Loucy (cell line): ENCODE measurements at regions not wholly inside any gene's neighbourhood (a gene's known extent, or its start where the extent isn't known, plus 50 kb on each side); places are given as distances from the start of the nearest gene placed in this dataset.

ENCODE experiments used
- H2AFZ ChIP-seq: fragments of 200-600 bp; sonication (generic); 2 replicates; pipeline ENCODE4 v1.6.0; 2016; ENCODE audit warnings: antibody characterized with exemption, mild to moderate bottlenecking, low read length, moderate library complexity
- H3F3A ChIP-seq: fragments of 200-600 bp; 2 replicates; pipeline ENCODE4 v1.6.0; 2016; ENCODE audit warnings: antibody characterized with exemption, low read depth, mild to moderate bottlenecking
- H3K27me3 ChIP-seq: fragments of 200-600 bp; sonication (generic); 2 replicates; pipeline ENCODE4 v1.6.1; 2014; ENCODE audit warnings: low read length, mild to moderate bottlenecking; ENCODE audit not compliant: insufficient read depth, poor library complexity, severe bottlenecking
- H3K36me3 ChIP-seq: fragments of 200-600 bp; sonication (generic); 2 replicates; pipeline ENCODE4 v1.6.1; 2016; ENCODE audit warnings: low read length; ENCODE audit not compliant: insufficient read depth
- H3K4me1 ChIP-seq: fragments of 200-600 bp; sonication (generic); 2 replicates; pipeline ENCODE4 v1.5.1; 2014; ENCODE audit warnings: low read length, mild to moderate bottlenecking; ENCODE audit not compliant: insufficient read depth, poor library complexity, severe bottlenecking
- H3K4me2 ChIP-seq: fragments of 200-600 bp; sonication (generic); 2 replicates; pipeline ENCODE4 v1.6.0; 2014; ENCODE audit warnings: antibody characterized with exemption, low read length, low read depth, mild to moderate bottlenecking; ENCODE audit not compliant: poor library complexity, severe bottlenecking
- H3K4me3 ChIP-seq: fragments of 200-600 bp; sonication (generic); 2 replicates; pipeline ENCODE4 v1.5.1; 2014; ENCODE audit warnings: low read length, mild to moderate bottlenecking, mixed read lengths; ENCODE audit not compliant: poor library complexity, severe bottlenecking
- H3K79me2 ChIP-seq: fragments of 200-600 bp; sonication (generic); 2 replicates; pipeline ENCODE4 v1.6.1; 2014; ENCODE audit warnings: low read length; ENCODE audit not compliant: insufficient read depth
- H3K9ac ChIP-seq: fragments of 200-600 bp; sonication (generic); 2 replicates; pipeline ENCODE4 v1.6.0; 2014; ENCODE audit warnings: mild to moderate bottlenecking, low read depth, low read length, moderate library complexity; ENCODE audit not compliant: poor library complexity, severe bottlenecking
- H3K9me2 ChIP-seq: fragments of 200-600 bp; sonication (generic); replicated peaks from 2 replicates; pipeline ENCODE4 v1.6.1; 2016; ENCODE audit warnings: low read depth, low read length, mixed read lengths
- H3K9me3 ChIP-seq: fragments of 200-600 bp; sonication (generic); 2 replicates; pipeline ENCODE4 v1.6.1; 2014; ENCODE audit warnings: mild to moderate bottlenecking, antibody characterized with exemption, low read length, low read depth; ENCODE audit not compliant: insufficient read depth
- H4K20me1 ChIP-seq: fragments of 200-600 bp; sonication (generic); 2 replicates; pipeline ENCODE4 v1.6.0; 2014; ENCODE audit warnings: antibody characterized with exemption, low read length, mild to moderate bottlenecking; ENCODE audit not compliant: insufficient read depth, poor library complexity, severe bottlenecking
- CTCF ChIP-seq: fragments of 200-600 bp; sonication (generic); conservative IDR thresholded peaks from 2 replicates; pipeline ENCODE4 v1.5.1; 2014; ENCODE audit warnings: mild to moderate bottlenecking, antibody characterized with exemption, low read length
- EZH2phosphoT487 ChIP-seq: fragments of 200-600 bp; IDR thresholded peaks from 2 replicates; pipeline ENCODE4 v1.6.1; 2018; ENCODE audit warnings: antibody characterized with exemption, mild to moderate bottlenecking, moderate library complexity, borderline replicate concordance

DNA sequence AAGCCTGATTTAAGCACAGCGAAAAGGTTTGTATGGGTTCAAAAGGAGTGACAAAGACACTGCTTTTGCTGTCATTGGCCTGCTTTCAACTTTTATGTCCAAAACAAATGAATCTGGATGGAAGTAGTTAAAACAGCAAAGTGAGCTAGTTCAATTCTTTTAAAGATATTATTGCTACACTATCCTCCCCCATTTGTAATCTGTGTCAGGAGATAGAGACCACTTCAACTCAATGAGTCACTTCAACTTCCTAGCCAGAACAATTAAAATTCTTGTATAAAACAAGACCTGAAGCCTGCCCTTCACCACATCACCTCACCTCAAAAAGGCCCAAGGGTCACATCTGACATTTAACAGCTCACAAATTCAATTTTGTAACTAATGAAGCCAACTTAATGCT, 364.1 kb upstream of the LYPLAL1 start:
- Histone ChIP-seq H3K79me2 (no peaks in the 10 kb centered on the region), H3K9me3 (no peaks in the 10 kb centered on the region), H3K36me3 (no peaks in the 10 kb centered on the region), H2AFZ (no peak overlapping the region), H3K4me2 (no peak overlapping the region), H3K4me3 (no peak overlapping the region), H3K27me3 (peaks cover 7% of the 10 kb centered on the region), H4K20me1 (no peaks in the 10 kb centered on the region), H3K4me1 (peaks cover 21% of the 10 kb centered on the region), H3F3A (no peaks in the 10 kb centered on the region), H3K9me2 (no peaks in the 10 kb centered on the region), H3K9ac (no peak overlapping the region)
- TF ChIP-seq CTCF (no peak), EZH2phosphoT487 (peak; percentile 30; the same call in 1 of the 2 replicates)

DNA sequence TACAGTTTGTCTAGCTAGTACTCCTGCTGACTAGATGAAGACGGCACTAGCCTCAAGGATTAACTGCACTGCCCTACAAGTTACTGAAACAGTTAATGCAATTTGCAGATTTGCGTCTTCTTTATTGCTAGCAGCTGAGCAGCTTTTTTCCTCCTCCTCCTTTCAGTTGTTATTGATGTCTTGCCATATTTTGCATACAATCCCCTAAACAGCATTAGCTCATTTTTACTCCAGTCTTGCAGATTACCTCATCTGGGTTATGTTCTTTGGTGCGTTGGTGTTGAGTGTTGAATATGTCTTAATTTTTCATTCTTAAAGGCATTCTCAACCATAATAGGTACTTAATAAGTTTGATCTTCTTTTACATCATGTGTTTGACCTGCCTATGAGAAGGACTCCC, 363.4 kb upstream of the LYPLAL1 start:
- TF ChIP-seq EZH2phosphoT487 = no peak
- TF ChIP-seq CTCF = no peak
- Histone ChIP-seq H2AFZ (no peak overlapping the region), H4K20me1 (no peaks in the 10 kb centered on the region), H3K36me3 (no peaks in the 10 kb centered on the region), H3K27me3 (peaks cover 7% of the 10 kb centered on the region), H3F3A (no peaks in the 10 kb centered on the region), H3K4me3 (no peak overlapping the region), H3K4me2 (no peak overlapping the region), H3K9me2 (no peaks in the 10 kb centered on the region), H3K79me2 (no peaks in the 10 kb centered on the region), H3K9ac (no peak overlapping the region), H3K9me3 (no peaks in the 10 kb centered on the region), H3K4me1 (peaks cover 21% of the 10 kb centered on the region)

DNA sequence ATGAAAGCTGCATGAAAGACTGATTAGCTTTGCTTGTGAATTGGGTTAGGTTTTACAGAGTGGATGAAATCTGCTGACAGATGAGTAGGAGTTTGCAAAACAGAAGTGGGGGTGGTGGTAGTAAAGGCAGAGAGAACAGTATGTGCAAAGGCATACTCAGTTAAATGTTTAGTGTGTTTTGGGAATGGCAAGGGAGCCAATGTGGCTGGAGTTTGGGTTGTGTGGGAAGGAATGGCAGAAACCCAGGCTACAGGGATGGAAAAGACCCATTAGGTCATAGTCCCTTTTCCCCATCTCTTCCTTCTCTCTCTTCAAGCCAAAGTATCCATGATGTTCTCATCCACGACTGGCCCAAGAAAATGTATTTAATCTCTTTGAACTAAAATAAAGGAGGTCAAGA, 362.2 kb upstream of the LYPLAL1 start:
- H4K20me1 ChIP-seq = no peaks in the 10 kb centered on the region
- no peaks in the 10 kb centered on the region for H3F3A ChIP-seq
- H3K9me3 ChIP-seq = no peaks in the 10 kb centered on the region

More for the DNA sequence above, 362.2 kb upstream of the LYPLAL1 start:
- no peaks in the 10 kb centered on the region for H3K36me3 ChIP-seq
- no peak overlapping the region for H3K4me3 ChIP-seq
- H3K4me2 ChIP-seq = no peak overlapping the region
- no peaks in the 10 kb centered on the region for H3K79me2 ChIP-seq
- no peaks in the 10 kb centered on the region for H3K9me2 ChIP-seq
- peaks cover 7% of the 10 kb centered on the region for H3K27me3 ChIP-seq
- H3K9ac ChIP-seq = no peak overlapping the region
- H3K4me1 ChIP-seq = peaks cover 21% of the 10 kb centered on the region
- H2AFZ ChIP-seq = no peak overlapping the region
- no peak for TF ChIP-seq EZH2phosphoT487
- TF ChIP-seq CTCF = no peak
